Psoas muscle (tissue), 7 donors: ENCODE measurements at regions not wholly inside any gene's neighbourhood (a gene's known extent, or its start where the extent isn't known, plus 50 kb on each side); places are given as distances from the start of the nearest gene placed in this dataset.

Experiments
- ATAC-seq, 4 donors: fragments of 200-7000 bp; cut with Tn5 transposase; one replicate each; pipeline ENCODE4 v1.9.1; 2020; ENCODE audit warnings: moderate library complexity in 3 of 4, mild to moderate bottlenecking in 2 of 4
- DNase-seq, 2 donors: peaks; one replicate each; pipeline ENCODE4 v3.0.0-alpha.2; 2020
- H3K27ac ChIP-seq: fragments of 200-600 bp; one replicate; pipeline ENCODE4 v1.8.0; 2022
- H3K27me3 ChIP-seq, 3 donors: fragments of 200-600 bp in 1 of 3; one replicate each; pipeline versions ENCODE4 v1.6.1 to v1.8.0; 2013 to 2022; ENCODE audit warnings: low read length in 2 of 3, mild to moderate bottlenecking in 2 of 3, moderate library complexity in 1 of 3; ENCODE audit not compliant: insufficient read depth in 3 of 3
- H3K36me3 ChIP-seq, 2 donors: fragments of 200-600 bp in 1 of 2; one replicate each; pipeline versions ENCODE4 v1.6.1 to v1.8.0; 2013 to 2022; ENCODE audit warnings: low read depth in 1 of 2, mild to moderate bottlenecking in 1 of 2, moderate library complexity in 1 of 2; ENCODE audit not compliant: insufficient read depth in 1 of 2
- H3K4me1 ChIP-seq: fragments of 200-600 bp; one replicate; pipeline ENCODE4 v1.8.0; 2022
- H3K4me3 ChIP-seq: fragments of 200-600 bp; one replicate; pipeline ENCODE4 v1.8.0; 2022; ENCODE audit warnings: mild to moderate bottlenecking
- H3K9me3 ChIP-seq: fragments of 200-600 bp; one replicate; pipeline ENCODE4 v1.8.0; 2022
- WGBS, 3 donors: extraction: QIAGEN DNeasy Blood & Tissue Kit; methylation state at CpG; one replicate each; pipeline versions ENCODE4 v1.1.6 to v1.1.7; 2013; 5-methylcytosine and 5-hydroxymethylcytosine counted together
- intact Hi-C, 2 donors: fragments of 100-400 bp; cut with DNase I; formaldehyde crosslinking; loops; one replicate each; pipeline versions ENCODE4 v1.11.0 to v1.14.2; 2022
- TF ChIP-seq, protein P1 (sequence below): fragments of 200-600 bp; IDR thresholded peaks from one replicate; pipeline ENCODE4 v1.8.0; 2022; ENCODE audit warnings: antibody characterized with exemption
- donor health status: healthy with polysubstance abuse.
- donor health status: DM: no; HTN: no; CAD: no; lungs with moderate emphysema.
- donor health status: Bipolar disorder and iron deficiency.
- donor health status: healthy.
- donor health status: DM: yes; HTN: yes; CAD: no.
- donor health status: DM: no; HTN: no; CAD: no.
- donor health status: DM: yes; HTN: yes; CAD: no.

DNA sequence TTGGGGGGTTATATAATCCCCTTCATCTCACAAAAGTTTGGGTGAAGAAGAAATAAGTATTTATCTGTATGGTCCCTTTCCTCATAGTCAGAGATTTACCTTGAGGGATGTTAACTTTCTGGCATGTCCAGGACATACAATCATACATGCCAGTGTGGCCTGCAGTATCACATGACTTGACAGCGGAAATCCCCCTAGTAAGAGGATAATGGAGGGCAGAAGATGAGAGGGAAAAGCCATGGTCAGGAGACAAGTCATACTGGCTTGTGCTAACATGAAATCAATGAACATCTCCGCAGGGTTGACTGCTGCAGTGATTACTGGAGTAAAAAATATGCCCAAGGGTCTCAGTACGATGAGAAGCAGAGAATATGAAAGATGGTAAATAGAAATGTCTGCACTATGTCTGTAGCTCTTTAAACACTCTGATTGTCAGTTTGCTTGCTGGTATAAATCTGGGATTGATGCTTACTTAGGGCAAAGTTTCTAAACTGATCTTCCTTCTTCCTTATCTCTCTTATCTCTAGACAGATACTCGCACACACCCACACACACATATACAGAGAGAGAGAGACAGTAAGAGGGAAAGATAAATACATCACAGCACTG lies 1385.6 kb upstream of the ADGRL3 start:
- no peaks in the 10 kb centered on the region for H3K4me1 ChIP-seq
- 65 to 79% (median 77%) methylated on average over 4 of the region's 4 CpGs for WGBS, 3 donors
- no peak overlapping the region for H3K4me3 ChIP-seq
- no peak overlapping the region for H3K27ac ChIP-seq
- intact Hi-C loops, result no loop called here
- DNase-seq (no peak), ATAC-seq (no peak)
- H3K27me3 ChIP-seq, result no peaks in the 10 kb centered on the region
- TF ChIP-seq, protein P1, sequence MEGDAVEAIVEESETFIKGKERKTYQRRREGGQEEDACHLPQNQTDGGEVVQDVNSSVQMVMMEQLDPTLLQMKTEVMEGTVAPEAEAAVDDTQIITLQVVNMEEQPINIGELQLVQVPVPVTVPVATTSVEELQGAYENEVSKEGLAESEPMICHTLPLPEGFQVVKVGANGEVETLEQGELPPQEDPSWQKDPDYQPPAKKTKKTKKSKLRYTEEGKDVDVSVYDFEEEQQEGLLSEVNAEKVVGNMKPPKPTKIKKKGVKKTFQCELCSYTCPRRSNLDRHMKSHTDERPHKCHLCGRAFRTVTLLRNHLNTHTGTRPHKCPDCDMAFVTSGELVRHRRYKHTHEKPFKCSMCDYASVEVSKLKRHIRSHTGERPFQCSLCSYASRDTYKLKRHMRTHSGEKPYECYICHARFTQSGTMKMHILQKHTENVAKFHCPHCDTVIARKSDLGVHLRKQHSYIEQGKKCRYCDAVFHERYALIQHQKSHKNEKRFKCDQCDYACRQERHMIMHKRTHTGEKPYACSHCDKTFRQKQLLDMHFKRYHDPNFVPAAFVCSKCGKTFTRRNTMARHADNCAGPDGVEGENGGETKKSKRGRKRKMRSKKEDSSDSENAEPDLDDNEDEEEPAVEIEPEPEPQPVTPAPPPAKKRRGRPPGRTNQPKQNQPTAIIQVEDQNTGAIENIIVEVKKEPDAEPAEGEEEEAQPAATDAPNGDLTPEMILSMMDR, result no peak
- no peaks in the 10 kb centered on the region for H3K9me3 ChIP-seq
- H3K36me3 ChIP-seq, result no peaks in the 10 kb centered on the region

DNA sequence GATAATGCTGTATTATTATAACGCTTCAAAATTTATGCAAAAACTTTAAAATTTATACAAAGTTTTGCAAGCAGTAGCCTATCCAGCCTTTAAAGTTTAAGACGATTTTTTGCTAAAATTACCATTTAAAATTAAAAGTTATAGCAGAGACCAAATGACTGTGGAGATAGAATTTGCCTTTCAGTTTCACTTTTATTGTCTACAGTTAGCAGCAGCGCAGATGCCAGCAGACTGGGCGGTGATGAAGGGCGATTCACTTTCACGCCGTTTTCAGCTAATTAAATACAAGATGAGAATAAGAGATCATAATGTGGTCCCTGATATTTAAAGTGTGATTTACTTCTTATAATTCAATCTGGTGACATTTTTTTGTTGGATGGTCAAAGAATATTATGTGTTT lies 1381.5 kb upstream of the ADGRL3 start:
- no peaks in the 10 kb centered on the region for H3K9me3 ChIP-seq
- intact Hi-C loops, result no loop called here
- TF ChIP-seq, protein P1, result no peak
- no peak for ATAC-seq
- no peak for DNase-seq
- peak overlapping the region; percentile 41 for H3K4me3 ChIP-seq
- WGBS, 3 donors, result 22 to 23% (median 23%) methylated on average over 7 of the region's 7 CpGs
- no peaks in the 10 kb centered on the region for H3K36me3 ChIP-seq
- no peaks in the 10 kb centered on the region for H3K27me3 ChIP-seq
- no peaks in the 10 kb centered on the region for H3K4me1 ChIP-seq
- H3K27ac ChIP-seq, result no peak overlapping the region

DNA sequence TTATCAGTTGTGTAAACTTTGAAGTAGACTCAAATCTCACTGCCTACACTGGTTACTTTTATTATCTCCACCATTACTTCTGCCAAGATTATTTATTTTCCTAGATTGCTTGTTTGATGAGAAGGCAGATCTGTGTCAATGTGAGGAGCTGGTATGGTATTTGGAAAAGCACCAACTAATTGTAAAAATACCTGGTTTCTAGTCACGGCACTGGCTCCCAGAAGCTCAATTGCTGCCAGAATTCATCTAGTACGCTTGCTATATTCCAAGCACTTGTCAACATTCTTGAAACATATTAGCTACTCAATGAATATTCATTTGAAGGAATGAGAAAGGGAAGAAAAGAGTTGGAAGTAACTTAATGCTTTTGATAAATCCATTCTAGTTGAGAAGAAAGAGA lies 1376.8 kb upstream of the ADGRL3 start:
- ATAC-seq (no peak), DNase-seq (no peak)
- WGBS, 3 donors, result 43 to 50% (median 45%) methylated on average over 2 of the region's 2 CpGs
- TF ChIP-seq, protein P1, result no peak
- no peaks in the 10 kb centered on the region for H3K27me3 ChIP-seq
- H3K27ac ChIP-seq, result no peak overlapping the region
- intact Hi-C loops, result no loop called here
- no peak overlapping the region for H3K4me3 ChIP-seq
- H3K9me3 ChIP-seq, result no peaks in the 10 kb centered on the region
- no peaks in the 10 kb centered on the region for H3K36me3 ChIP-seq
- no peaks in the 10 kb centered on the region for H3K4me1 ChIP-seq

DNA sequence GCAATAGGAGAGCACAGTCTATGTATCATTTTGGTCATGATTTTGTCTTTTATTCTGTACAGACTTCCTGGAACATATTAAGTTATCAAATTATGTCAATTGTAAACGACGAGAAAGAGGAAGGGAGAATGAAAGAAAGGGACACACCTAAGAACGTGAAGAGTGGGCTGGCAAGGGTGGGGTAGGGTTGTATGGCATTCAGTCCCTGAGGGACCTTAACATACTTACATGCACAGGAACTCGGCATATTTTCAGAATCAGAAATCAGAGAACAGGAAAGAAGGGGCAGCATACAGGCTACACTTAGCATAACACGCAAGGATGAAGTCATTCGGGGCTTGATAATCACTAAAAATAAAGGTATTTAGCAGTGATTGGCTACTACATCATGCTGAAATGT lies 1375.0 kb upstream of the ADGRL3 start:
- TF ChIP-seq, protein P1, result no peak
- WGBS, 3 donors, result 62 to 69% (median 68%) methylated on average over 6 of the region's 6 CpGs
- Histone ChIP-seq H3K27me3 (no peaks in the 10 kb centered on the region), H3K27ac (no peak overlapping the region), H3K4me1 (no peaks in the 10 kb centered on the region), H3K9me3 (no peaks in the 10 kb centered on the region), H3K4me3 (no peak overlapping the region), H3K36me3 (no peaks in the 10 kb centered on the region)
- ATAC-seq (no peak), DNase-seq (no peak)
- intact Hi-C loops, result no loop called here

DNA sequence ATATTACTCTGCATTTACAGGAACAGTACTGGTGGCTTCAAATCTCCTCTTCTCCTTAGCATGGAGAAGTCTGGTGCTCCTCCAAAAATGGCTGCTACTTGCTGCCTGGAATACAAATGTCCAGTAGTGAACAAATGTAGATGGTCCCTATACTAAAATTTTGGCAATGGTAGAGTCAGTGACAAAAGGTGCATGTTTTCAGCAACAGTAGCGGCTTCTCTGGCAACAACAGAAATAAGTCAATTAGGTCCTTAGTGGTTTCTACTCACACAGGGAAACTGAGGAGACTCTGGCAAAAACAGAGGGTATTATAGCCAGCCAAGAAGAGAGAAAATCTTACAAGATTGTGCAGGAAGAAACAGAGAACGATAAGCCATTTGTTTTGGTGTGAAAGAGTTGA lies 1368.4 kb upstream of the ADGRL3 start:
- 44 to 71% (median 68%) methylated on average over 2 of the region's 2 CpGs for WGBS, 3 donors
- intact Hi-C loops, result loop anchor here in 1 of 2 donors (5.0 kb wide), 1 partner anchor 1556 kb away; no protein-coding TSS in a partner anchor
- Histone ChIP-seq H3K27me3 (no peaks in the 10 kb centered on the region), H3K36me3 (no peaks in the 10 kb centered on the region), H3K4me1 (no peaks in the 10 kb centered on the region), H3K4me3 (no peak overlapping the region), H3K27ac (no peak overlapping the region), H3K9me3 (no peaks in the 10 kb centered on the region)
- TF ChIP-seq, protein P1, result no peak
- ATAC-seq (no peak), DNase-seq (no peak)
